ENCODE measurements at regions not wholly inside any gene's neighbourhood (a gene's known extent, or its start where the extent isn't known, plus 50 kb on each side); places are given as distances from the start of the nearest gene placed in this dataset.

DNA sequence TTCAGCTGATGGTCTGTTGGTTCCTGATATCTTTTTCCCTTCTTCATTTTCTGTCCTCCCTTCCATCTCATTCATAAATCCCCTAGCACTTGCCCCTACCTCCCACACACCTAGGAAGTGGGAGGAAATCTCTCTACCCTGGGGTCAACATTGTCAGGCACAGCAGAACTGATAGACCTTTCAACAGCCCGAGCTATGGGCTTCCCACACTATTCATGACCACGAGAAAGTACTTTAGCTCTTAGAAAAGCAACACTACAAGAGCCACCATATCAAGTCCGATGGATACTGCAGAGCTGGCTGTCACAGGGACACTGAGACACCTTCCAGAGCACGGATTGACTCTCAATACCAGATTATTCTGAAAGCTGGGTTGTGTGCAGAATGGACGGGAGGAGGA is 180.6 kb upstream of the NEBL start:
- peak overlapping the region in 1 of 2 donors; percentile 10 for H3K4me3 ChIP-seq
- H3K9me3 ChIP-seq, result no peaks in the 10 kb centered on the region
- peaks cover 0 to 7% of the 10 kb centered on the region in 2 donors for H3K4me1 ChIP-seq
- H3K27me3 ChIP-seq, result no peaks in the 10 kb centered on the region
- no peaks in the 10 kb centered on the region for H3K36me3 ChIP-seq
- H3K27ac ChIP-seq, result peak overlapping the region; percentile 32 to 64
- TF ChIP-seq, protein P1, sequence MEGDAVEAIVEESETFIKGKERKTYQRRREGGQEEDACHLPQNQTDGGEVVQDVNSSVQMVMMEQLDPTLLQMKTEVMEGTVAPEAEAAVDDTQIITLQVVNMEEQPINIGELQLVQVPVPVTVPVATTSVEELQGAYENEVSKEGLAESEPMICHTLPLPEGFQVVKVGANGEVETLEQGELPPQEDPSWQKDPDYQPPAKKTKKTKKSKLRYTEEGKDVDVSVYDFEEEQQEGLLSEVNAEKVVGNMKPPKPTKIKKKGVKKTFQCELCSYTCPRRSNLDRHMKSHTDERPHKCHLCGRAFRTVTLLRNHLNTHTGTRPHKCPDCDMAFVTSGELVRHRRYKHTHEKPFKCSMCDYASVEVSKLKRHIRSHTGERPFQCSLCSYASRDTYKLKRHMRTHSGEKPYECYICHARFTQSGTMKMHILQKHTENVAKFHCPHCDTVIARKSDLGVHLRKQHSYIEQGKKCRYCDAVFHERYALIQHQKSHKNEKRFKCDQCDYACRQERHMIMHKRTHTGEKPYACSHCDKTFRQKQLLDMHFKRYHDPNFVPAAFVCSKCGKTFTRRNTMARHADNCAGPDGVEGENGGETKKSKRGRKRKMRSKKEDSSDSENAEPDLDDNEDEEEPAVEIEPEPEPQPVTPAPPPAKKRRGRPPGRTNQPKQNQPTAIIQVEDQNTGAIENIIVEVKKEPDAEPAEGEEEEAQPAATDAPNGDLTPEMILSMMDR (IDR thresholded peaks at IDR 0.05), result no peak
- no peak for DNase-seq (ENCODE audit: low spot score)

DNA sequence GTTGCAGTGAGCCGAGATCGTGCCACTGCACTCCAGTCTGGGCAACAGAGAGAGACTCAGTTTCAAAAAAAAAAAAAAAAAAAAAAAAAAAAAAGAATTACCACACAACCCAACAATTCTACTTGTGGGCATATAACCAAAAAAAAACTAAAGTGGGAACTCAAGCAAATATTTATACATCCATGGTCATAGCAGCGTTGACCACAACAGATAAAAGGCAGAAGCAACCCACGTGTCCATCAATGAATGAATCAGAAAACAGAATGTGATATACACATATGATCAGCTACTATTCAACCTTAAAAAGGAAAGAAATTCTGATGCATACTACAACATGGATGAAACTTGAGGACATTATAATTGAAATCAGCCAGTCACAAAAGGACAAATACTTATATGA is 179.3 kb upstream of the NEBL start:
- DNase-seq (ENCODE audit: low spot score), result no peak
- TF ChIP-seq, protein P1 (IDR thresholded peaks at IDR 0.05), result no peak
- Histone ChIP-seq H3K36me3 (no peaks in the 10 kb centered on the region), H3K27ac (peak overlapping the region in 1 of 2 donors; percentile 64), H3K27me3 (no peaks in the 10 kb centered on the region), H3K9me3 (no peaks in the 10 kb centered on the region), H3K4me3 (no peak overlapping the region), H3K4me1 (peaks cover 0 to 10% of the 10 kb centered on the region in 2 donors)

DNA sequence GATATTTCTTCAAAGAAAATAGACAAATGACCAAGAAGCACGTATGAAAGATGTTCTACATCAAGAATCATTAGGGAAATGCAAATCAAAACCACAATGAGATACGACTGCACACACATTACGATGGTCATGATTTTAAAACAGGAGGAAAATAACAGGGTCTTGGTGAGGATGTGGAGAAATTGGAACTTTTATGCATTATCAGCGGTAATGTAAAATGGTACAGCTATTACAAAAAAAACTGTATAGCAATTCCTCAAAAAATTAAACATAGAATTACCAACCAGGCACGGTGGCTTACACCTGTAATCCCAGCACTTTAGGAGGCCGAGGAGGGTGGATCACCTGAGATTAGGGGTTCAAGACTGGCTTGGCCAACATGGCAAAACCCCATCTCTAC is 178.8 kb upstream of the NEBL start:
- H3K4me1 ChIP-seq, result peaks cover 0 to 10% of the 10 kb centered on the region in 2 donors

DNA sequence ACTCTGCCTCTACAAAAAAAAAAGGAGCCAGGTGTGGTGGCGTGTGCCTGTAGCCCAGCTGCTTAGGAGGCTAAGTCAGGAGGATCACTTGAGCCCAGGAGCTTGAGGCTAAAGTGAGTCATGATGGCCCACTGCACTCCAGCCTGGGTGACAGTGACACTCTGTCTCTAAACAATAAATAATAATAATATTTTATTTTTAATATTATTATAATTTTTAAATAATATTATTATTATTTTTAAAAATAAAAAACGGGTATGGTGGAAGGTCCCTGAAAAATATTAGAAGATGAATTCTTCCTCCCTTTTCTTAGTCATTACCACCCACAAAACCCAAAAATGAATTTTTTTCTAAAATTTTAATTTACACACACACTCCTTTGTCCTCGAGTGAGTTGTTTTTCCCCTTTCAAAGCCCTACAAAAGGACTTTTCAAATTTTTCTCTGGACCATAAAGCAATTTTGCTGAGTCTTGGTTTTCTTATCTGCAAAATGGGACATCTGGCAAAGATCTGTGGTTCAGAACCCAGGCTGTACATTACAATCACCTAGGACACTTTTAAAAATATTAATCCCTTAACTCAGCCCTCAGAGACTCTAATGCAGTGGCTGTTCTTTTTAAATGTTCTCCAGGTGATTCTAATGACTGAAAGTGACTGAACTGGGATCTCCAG is 174.0 kb upstream of the NEBL start:
- H3K27me3 ChIP-seq, result no peaks in the 10 kb centered on the region
- no peak for DNase-seq (ENCODE audit: low spot score)
- H3K4me3 ChIP-seq, result no peak overlapping the region
- no peaks in the 10 kb centered on the region for H3K9me3 ChIP-seq
- TF ChIP-seq, protein P1 (IDR thresholded peaks at IDR 0.05), result no peak
- no peaks in the 10 kb centered on the region for H3K36me3 ChIP-seq
- no peak overlapping the region for H3K27ac ChIP-seq
- peaks cover 0 to 19% of the 10 kb centered on the region in 2 donors for H3K4me1 ChIP-seq

More for the DNA sequence above, 178.8 kb upstream of the NEBL start:
- no peak overlapping the region for H3K27ac ChIP-seq
- no peak for DNase-seq (ENCODE audit: low spot score)
- H3K36me3 ChIP-seq, result no peaks in the 10 kb centered on the region
- no peaks in the 10 kb centered on the region for H3K9me3 ChIP-seq
- TF ChIP-seq, protein P1 (IDR thresholded peaks at IDR 0.05), result no peak
- no peaks in the 10 kb centered on the region for H3K27me3 ChIP-seq
- H3K4me3 ChIP-seq, result no peak overlapping the region

DNA sequence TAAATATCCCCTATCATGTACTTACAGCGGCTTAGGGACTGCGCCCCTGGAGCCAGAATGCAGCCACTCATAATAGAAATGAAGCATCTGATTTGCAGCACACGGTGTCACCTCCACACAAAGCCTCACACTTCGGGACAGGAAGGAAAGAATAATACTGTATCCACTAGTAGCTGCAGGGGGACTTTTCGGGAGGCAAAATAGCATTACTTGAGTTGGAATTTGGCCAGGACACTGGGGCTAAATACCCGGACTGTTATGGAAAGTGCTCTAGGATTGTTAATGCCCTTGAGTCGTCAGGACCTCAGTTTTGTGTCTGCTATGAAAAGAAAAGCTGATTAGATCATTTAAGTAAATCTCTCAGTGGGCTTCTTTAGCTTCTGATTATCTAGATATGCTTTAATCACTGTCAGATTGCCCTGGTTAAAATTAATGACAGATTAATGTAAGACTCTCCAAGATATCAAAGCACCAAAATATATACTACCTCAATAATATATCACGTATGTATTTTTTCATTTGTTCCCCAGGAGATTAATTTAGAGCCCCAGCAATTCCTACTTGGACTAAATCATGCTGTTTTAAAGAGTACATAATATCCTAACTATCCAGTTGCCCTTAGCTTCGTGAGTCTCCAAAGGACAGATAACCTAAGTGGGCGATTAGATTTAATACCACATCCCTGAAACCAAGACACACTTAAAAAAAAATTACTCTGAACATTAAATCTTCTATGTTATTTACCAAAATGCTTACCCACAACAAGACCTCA is 173.0 kb upstream of the NEBL start:
- no peak for DNase-seq (ENCODE audit: low spot score)
- no peak overlapping the region for H3K4me3 ChIP-seq
- H3K27ac ChIP-seq, result peak overlapping the region in 1 of 2 donors; percentile 55
- peaks cover 0 to 19% of the 10 kb centered on the region in 2 donors for H3K4me1 ChIP-seq
- no peaks in the 10 kb centered on the region for H3K9me3 ChIP-seq
- no peaks in the 10 kb centered on the region for H3K27me3 ChIP-seq
- TF ChIP-seq, protein P1 (IDR thresholded peaks at IDR 0.05), result no peak
- no peaks in the 10 kb centered on the region for H3K36me3 ChIP-seq

All from right atrium auricular region (tissue), 2 donors.